Memory B cell (primary cell): ENCODE measurements at regions not wholly inside any gene's neighbourhood (a gene's known extent, or its start where the extent isn't known, plus 50 kb on each side); places are given as distances from the start of the nearest gene placed in this dataset.

ENCODE experiments used
- ATAC-seq: fragments of 150-1000 bp; cut with Tn5 transposase; 2 replicates; pipeline ENCODE4 v1.10.0; 2021; ENCODE audit warnings: low read depth, mild to moderate bottlenecking, moderate library complexity
- DNase-seq, 2 donors: peaks; one replicate each; pipeline ENCODE4 v3.0.0; 2022; ENCODE audit warnings: low spot score in 2 of 2
- H3K27ac Mint-ChIP-seq: one replicate; pipeline ENCODE4 v1.8.0; 2022; ENCODE audit warnings: mild to moderate bottlenecking, moderate library complexity, mixed read lengths
- H3K27me3 Mint-ChIP-seq: one replicate; pipeline ENCODE4 v1.8.0; 2022; ENCODE audit warnings: mixed read lengths
- H3K36me3 Mint-ChIP-seq: one replicate; pipeline ENCODE4 v1.8.0; 2022; ENCODE audit warnings: mild to moderate bottlenecking, mixed read lengths
- H3K4me1 Mint-ChIP-seq: one replicate; pipeline ENCODE4 v1.8.0; 2022; ENCODE audit warnings: mixed read lengths
- H3K4me3 Mint-ChIP-seq: one replicate; pipeline ENCODE4 v1.8.0; 2022; ENCODE audit warnings: mild to moderate bottlenecking, moderate library complexity, mixed read lengths
- H3K9me3 Mint-ChIP-seq: one replicate; pipeline ENCODE4 v1.8.0; 2022; ENCODE audit warnings: mixed read lengths

DNA sequence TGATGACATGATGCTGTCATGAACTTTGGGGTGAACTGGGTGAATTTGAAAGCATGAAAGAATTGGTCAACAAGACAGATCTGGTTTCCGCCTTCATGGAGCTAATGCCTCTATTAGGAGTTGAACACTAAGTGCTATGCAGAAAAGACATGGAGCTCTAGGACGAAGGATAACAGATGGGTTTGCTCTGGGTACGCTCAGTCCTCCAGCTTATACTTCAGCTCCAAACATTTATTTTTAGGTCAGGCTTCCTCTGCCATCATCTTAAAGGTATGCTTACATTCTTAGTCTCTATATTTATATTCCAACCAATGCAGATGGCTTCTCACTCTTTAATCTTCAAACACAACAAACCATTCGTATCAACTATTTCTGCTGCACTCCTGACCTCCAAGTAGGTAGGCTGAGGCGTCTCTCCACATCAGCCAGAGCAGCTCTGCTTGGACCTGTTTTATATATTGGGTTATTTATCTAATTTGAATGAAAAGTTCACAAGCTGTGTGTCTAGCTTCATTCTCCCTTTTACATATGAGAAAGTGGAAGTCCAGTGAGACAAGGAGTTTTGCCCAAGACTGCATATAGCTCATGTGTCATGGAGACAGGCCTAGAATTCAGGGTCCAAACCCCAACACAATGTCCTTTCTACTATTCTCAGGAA is 226.3 kb downstream of the SPTSSA start:
- DNase-seq (no peak), ATAC-seq (no peak)
- no peaks in the 10 kb centered on the region for H3K4me1 Mint-ChIP-seq
- peaks cover 4% of the 10 kb centered on the region for H3K27me3 Mint-ChIP-seq
- H3K36me3 Mint-ChIP-seq: no peaks in the 10 kb centered on the region
- H3K9me3 Mint-ChIP-seq: peaks cover 2% of the 10 kb centered on the region
- no peak overlapping the region for H3K27ac Mint-ChIP-seq
- no peak overlapping the region for H3K4me3 Mint-ChIP-seq

DNA sequence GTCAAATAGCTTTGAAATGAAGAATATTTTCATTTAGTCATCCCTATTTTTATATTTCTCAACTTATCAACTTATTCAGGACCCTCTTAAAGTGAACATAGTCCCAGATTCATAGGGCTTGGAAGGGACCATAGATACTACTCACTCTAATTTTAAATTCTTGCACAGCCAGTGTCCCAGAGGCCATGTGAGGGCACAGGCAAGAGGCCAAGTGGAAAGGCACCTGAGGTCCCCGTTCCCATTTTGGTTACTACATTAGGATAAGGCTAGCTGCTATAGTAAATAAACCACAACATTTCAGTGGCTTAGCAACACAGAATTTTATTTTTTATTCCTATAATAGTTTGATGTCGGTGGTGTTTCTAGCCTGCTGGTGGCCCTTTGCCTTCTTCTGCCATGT is 227.8 kb downstream of the SPTSSA start:
- Mint-ChIP-seq H3K27ac (no peak overlapping the region), H3K4me3 (no peak overlapping the region), H3K27me3 (peaks cover 4% of the 10 kb centered on the region), H3K9me3 (peaks cover 2% of the 10 kb centered on the region), H3K4me1 (no peaks in the 10 kb centered on the region), H3K36me3 (no peaks in the 10 kb centered on the region)
- ATAC-seq: no peak
- DNase-seq: no peak

DNA sequence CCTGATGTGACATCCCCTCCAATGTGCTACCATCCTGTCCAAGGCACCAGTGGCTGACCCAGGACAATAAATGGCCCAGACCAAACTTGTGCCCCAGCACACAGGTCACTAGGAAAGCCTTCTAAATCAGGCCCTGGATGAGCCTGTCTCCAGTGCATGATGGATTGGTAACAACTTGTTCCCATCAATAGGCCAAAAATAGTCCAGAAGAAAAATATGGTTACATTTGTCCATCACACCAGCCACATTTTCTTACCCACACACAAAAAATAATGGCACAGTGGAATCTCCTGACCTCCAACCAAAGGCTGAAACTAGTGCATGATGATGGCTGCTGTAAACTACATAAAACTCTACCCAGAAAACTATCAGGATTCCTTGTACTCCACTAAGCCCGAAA is 228.4 kb downstream of the SPTSSA start:
- DNase-seq (no peak), ATAC-seq (no peak)
- H3K36me3 Mint-ChIP-seq: no peaks in the 10 kb centered on the region
- H3K27me3 Mint-ChIP-seq: peaks cover 4% of the 10 kb centered on the region
- peaks cover 2% of the 10 kb centered on the region for H3K9me3 Mint-ChIP-seq
- no peak overlapping the region for H3K4me3 Mint-ChIP-seq
- H3K4me1 Mint-ChIP-seq: no peaks in the 10 kb centered on the region
- H3K27ac Mint-ChIP-seq: no peak overlapping the region

DNA sequence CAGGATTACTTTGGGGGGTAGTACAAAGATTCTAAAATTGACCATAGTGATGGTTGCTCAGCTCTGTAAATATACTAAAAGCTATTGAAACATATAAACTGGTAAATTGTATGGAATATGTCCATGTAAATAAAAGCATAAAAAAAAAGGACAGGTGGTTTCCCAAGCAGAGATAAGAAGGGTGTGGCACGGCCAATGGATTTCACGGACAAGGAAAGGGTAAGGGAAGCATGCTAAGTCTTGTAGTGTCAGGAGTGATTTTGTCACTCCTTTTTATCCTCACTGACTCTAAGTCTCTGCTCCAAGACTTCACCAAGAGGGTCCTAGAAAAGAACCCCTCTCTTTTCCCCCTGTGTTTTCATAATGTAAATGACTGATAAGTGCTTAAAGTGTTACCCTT is 229.2 kb downstream of the SPTSSA start:
- Mint-ChIP-seq H3K4me1 (peaks cover 2% of the 10 kb centered on the region), H3K9me3 (peaks cover 2% of the 10 kb centered on the region), H3K27me3 (peaks cover 4% of the 10 kb centered on the region), H3K27ac (no peak overlapping the region), H3K4me3 (no peak overlapping the region), H3K36me3 (no peaks in the 10 kb centered on the region)
- ATAC-seq (no peak), DNase-seq (no peak)

DNA sequence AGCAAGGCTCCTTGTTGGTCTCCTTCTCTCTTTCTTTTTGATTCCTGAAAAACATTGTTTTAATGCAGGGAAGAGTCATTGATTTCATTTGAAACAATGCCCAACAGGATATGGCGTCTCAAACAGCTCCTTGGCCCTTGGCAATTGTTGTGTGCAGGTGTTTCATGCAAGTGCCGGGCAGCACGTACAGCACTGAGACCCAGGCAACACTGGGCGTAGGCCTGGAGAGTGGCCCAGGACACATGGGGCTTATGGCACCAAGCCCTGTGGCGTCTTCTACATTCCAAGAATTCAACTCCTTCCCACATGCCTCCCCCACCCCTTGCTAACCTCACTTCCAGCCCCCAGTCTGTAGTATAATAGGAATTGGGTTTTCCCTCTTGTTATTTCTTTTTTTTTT is 230.4 kb downstream of the SPTSSA start:
- Mint-ChIP-seq H3K27me3 (peaks cover 5% of the 10 kb centered on the region), H3K4me1 (peaks cover 3% of the 10 kb centered on the region), H3K4me3 (no peak overlapping the region), H3K9me3 (peaks cover 2% of the 10 kb centered on the region), H3K36me3 (no peaks in the 10 kb centered on the region), H3K27ac (no peak overlapping the region)
- ATAC-seq: no peak
- no peak for DNase-seq

DNA sequence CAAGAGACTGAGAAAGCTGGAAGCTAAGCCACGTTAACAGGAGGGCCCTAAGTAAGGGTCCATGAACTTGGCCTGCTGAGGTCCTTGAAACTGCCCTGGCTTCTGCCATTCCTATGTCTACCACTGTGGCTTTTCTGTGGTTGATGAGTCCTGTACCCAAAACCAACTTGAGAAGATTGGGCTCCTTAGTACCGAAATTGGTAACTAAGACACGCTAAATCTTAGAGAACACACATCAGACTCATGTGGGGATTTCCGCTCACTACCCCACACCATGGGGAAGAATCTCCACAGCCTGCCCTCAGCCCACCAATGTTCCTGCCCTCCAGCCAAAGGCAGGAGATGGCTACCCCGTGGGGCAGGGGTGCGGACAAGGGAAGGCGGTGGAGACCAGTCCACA is 232.9 kb downstream of the SPTSSA start:
- Mint-ChIP-seq H3K4me3 (no peak overlapping the region), H3K36me3 (no peaks in the 10 kb centered on the region), H3K27me3 (peaks cover 8% of the 10 kb centered on the region), H3K4me1 (peaks cover 3% of the 10 kb centered on the region), H3K9me3 (peaks cover 2% of the 10 kb centered on the region), H3K27ac (no peak overlapping the region)
- DNase-seq (no peak), ATAC-seq (no peak)

DNA sequence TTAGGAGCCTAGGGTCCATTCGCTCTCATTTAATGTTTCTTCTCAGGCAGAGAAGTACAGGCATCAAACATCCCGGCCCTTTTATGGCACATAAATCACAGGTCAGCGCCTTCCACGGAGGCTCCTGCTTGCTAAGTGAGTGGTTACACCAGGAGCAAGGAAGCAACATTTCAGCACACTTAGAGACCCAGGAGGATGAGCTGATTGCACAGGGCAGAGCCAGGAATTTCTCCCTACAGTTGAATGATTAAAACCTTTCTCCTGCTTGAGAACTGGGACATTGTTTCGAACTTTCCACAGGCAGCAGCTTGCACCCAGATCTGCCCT is 233.4 kb downstream of the SPTSSA start:
- DNase-seq (no peak), ATAC-seq (no peak)
- no peak overlapping the region for H3K4me3 Mint-ChIP-seq
- no peaks in the 10 kb centered on the region for H3K36me3 Mint-ChIP-seq
- H3K9me3 Mint-ChIP-seq: peaks cover 2% of the 10 kb centered on the region
- H3K27ac Mint-ChIP-seq: no peak overlapping the region
- H3K4me1 Mint-ChIP-seq: peaks cover 3% of the 10 kb centered on the region
- peaks cover 12% of the 10 kb centered on the region for H3K27me3 Mint-ChIP-seq

DNA sequence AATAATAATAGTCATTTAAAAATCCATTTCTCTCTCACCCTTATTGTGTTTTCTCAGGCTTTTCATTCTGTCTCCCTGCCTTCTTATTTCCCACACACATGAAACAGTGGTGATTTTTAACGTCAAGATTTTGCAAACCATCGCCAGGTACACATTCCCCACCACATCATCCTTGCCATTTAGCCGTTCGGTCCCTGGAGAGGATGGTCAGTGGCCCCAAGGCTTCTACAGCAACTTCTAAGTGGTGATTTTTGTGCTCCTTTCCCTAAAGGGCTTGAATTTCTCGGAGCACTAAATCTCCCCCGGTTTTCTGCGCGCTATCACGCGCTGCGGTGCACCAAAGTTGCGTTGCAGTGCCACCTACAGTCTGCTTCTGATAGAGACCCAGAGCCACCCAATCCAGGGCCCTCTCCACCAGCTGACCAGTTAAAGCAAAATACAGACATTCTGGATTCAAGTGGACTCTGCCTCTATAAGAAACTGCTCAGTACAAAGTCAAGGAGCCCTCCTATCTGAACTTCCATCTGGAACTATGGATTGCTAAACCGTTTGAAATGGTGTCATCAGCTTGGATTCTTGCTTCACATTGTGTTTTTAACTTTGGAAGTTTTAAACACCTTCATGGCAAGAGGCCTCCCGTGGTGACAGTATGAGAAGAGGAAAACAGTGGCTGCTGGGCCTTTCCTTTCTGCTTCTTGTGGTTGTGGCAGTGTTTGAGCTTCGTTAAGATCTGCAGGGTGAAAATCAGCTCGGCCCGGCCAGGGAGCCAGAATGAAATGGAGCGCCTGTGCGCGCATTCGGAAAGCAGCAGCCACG is 234.0 kb downstream of the SPTSSA start:
- H3K27ac Mint-ChIP-seq: no peak overlapping the region

DNA sequence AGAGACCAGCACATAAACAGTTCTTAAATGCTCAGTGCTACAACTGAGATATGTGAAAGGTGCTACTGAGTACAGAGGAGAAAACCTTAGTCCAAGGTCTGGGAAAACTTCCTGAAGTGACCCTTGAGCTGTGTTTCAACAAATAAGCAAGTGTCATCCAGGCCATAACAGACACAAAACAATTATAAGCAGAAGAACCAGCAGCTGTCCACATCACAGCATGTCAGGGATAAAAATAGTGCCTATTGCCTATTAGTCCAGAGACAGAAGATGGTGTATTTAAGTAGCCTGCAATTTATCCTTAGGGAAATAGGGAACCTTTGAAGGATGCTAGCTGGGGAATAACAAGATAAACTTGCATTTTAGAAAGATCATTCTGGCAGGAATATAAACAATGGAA is 237.8 kb downstream of the SPTSSA start:
- H3K4me3 Mint-ChIP-seq: no peak overlapping the region
- H3K4me1 Mint-ChIP-seq: peaks cover 3% of the 10 kb centered on the region
- ATAC-seq (no peak), DNase-seq (no peak)
- H3K36me3 Mint-ChIP-seq: no peaks in the 10 kb centered on the region
- no peak overlapping the region for H3K27ac Mint-ChIP-seq
- H3K9me3 Mint-ChIP-seq: no peaks in the 10 kb centered on the region
- peaks cover 15% of the 10 kb centered on the region for H3K27me3 Mint-ChIP-seq

More for the DNA sequence above, 234.0 kb downstream of the SPTSSA start:
- H3K4me1 Mint-ChIP-seq: peaks cover 3% of the 10 kb centered on the region
- no peak for DNase-seq
- no peak overlapping the region for H3K4me3 Mint-ChIP-seq
- peaks cover 14% of the 10 kb centered on the region for H3K27me3 Mint-ChIP-seq
- H3K9me3 Mint-ChIP-seq: peaks cover 2% of the 10 kb centered on the region
- no peaks in the 10 kb centered on the region for H3K36me3 Mint-ChIP-seq
- ATAC-seq: no peak

DNA sequence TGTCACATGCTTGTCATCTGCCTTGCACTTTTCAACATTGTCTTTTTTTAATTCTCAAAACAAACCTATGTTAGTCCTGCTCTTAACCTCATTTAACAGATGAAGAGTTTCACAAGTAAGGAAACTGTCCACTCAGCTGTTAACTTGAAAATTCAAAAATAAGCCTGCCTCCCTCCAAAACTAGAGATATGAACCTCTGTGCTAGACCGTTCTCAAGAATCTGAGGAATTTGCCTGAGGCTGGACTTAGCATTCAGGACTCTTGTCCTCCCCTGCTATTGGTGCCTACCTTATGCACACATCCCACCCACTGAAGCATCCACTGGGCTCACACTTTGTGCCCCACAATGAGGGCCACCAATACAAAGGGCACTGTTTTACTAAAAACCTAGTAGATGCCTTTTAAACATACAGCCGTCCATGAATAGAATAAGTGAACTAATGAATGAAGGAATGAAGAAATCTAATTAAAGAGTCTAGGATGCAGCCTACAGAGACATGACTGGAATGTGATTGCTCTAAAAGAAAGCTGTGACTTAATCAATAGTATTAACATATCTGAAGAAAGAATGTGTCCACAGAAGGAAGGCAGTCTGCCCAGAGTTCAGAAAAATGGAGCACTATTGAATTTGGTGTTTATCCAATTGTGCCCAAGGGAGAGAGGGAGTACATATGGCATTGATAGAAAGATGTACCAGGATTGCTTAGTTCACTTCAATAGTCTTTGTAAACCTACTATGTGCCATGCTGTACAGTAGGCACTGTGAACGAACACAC is 238.5 kb downstream of the SPTSSA start:
- Mint-ChIP-seq H3K27me3 (peaks cover 15% of the 10 kb centered on the region), H3K27ac (no peak overlapping the region), H3K4me1 (peaks cover 3% of the 10 kb centered on the region), H3K9me3 (no peaks in the 10 kb centered on the region), H3K36me3 (no peaks in the 10 kb centered on the region), H3K4me3 (no peak overlapping the region)
- DNase-seq (no peak), ATAC-seq (no peak)

DNA sequence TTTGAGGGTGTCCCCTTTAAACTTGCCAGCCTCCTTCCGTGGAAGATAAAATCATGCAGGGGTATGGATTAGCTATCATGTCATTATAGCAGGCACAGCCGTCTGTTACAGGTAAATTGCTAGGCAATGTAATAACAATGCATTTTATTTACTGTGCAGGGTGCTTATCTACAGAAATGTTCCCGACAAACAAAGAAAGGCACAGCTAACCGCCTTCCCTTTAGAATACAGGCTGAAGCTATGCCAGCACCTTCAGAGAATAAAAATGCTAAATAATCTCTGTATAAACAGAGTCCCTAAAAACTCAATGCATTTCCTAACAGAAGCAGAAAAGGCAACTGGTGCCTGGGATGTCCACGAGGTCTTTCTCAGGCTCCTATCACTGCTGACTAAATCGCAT is 239.2 kb downstream of the SPTSSA start:
- H3K4me3 Mint-ChIP-seq: no peak overlapping the region
- no peaks in the 10 kb centered on the region for H3K9me3 Mint-ChIP-seq
- H3K36me3 Mint-ChIP-seq: no peaks in the 10 kb centered on the region
- H3K27ac Mint-ChIP-seq: no peak overlapping the region
- H3K27me3 Mint-ChIP-seq: peaks cover 15% of the 10 kb centered on the region
- H3K4me1 Mint-ChIP-seq: peaks cover 2% of the 10 kb centered on the region
- DNase-seq (no peak), ATAC-seq (no peak)

DNA sequence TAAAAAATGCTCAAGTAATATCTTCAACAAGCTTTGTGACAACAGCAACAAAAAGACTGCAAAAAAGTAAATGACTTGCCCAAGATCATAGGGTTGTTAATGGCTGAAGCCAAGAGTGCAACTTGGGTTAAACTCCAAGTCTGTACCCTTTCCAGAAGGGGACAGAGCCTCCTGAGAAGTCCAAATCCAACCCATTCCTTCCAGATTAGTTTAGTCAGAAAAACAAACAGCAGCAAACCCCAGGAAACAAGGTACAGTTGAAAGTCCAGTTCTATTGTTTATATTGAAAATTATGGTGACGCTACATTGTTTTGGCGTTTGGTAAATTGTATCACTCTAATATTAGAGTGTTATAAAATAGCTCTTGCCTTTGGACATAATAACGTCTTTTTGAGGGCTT is 239.9 kb downstream of the SPTSSA start:
- ATAC-seq (no peak), DNase-seq (no peak)
- Mint-ChIP-seq H3K36me3 (no peaks in the 10 kb centered on the region), H3K4me3 (no peak overlapping the region), H3K4me1 (no peaks in the 10 kb centered on the region), H3K27me3 (peaks cover 15% of the 10 kb centered on the region), H3K27ac (no peak overlapping the region), H3K9me3 (no peaks in the 10 kb centered on the region)

DNA sequence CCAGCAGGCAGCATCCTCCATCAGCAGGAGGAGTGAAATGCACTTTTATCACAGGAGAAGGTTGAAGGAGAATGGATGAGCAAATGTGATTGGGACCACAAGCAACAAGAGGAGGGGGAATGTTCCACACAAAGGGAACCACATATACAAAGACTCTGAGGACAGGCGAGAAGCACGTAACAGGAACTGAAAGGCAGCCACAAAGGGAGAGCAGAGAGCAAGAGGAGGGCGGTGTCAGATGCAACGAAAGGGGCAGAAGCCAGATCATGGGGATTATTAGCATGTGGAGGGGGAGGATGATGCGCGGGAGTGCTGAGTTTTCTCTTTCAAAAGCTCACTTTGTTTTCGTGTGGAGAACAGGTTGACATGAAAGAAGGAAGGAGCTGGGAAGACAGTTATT is 241.1 kb downstream of the SPTSSA start:
- DNase-seq: no peak
- H3K9me3 Mint-ChIP-seq: no peaks in the 10 kb centered on the region
- H3K36me3 Mint-ChIP-seq: no peaks in the 10 kb centered on the region
- no peaks in the 10 kb centered on the region for H3K4me1 Mint-ChIP-seq
- peaks cover 12% of the 10 kb centered on the region for H3K27me3 Mint-ChIP-seq
- ATAC-seq: no peak
- no peak overlapping the region for H3K4me3 Mint-ChIP-seq
- H3K27ac Mint-ChIP-seq: no peak overlapping the region

DNA sequence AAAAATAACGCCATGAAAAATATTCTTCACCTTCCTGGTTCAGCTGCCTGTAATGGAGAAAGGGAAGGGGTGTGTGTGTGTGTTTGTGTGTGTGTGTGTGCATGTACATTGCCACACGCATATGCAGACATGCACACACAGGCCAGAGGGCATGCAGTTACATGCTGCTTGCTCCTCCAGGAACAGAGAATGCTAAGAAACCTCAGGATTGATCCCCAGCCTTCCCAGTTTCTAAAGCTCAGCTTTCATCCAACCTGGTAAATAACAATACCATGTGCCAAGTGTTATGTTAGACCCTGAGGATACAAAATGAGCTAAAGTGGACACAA is 241.7 kb downstream of the SPTSSA start:
- DNase-seq (no peak), ATAC-seq (no peak)
- no peaks in the 10 kb centered on the region for H3K36me3 Mint-ChIP-seq
- H3K4me3 Mint-ChIP-seq: no peak overlapping the region
- H3K27me3 Mint-ChIP-seq: peaks cover 12% of the 10 kb centered on the region
- no peaks in the 10 kb centered on the region for H3K4me1 Mint-ChIP-seq
- no peaks in the 10 kb centered on the region for H3K9me3 Mint-ChIP-seq
- H3K27ac Mint-ChIP-seq: no peak overlapping the region
